ENCODE measurements at regions not wholly inside any gene's neighbourhood (a gene's known extent, or its start where the extent isn't known, plus 50 kb on each side); places are given as distances from the start of the nearest gene placed in this dataset.
A peak's percentile ranks its signal among the peaks of the same experiment; 100 is the strongest.

DNA sequence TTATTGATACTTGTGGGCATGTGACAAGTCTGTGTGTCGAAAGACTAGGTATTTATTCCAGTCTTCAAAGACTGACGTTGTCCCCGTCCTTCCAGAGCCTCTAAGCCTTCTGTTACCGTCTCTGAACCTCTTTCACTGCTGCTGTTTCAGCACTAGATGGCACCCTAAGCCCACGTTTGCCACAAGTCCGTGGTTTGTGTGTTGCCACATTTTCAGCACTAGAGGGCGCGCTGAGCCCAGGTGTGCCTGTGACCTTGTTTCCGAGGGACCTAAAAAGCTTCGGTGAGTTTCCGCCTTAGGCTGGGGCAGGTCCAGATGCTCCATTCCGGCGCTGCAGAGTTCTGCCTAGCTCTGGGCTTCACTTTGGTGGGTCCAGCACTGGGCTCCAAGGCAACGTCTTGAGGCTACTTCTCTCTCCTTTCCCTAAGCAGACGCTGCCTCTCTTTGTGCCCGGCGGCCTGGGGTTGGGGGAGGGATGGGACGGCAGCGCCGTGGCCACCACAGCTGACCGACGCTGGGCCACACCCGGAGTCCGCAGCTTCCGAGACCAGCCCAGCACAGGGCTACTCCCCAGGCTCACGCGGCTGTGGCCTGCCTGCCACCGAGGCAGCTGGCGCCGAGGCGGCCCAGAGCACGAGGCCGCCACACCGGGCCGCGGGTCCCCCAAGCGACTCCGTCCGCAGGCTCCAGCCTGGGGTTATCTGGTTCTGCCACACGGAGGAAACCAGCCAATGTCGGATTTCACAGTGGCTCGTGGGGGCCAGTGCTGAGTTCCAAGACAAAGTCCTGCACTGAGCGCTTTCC is 520.2 kb downstream of the REEP3 start (continued):
- TF ChIP-seq IRX3 (CRISPR knock-in tag; IDR thresholded peaks at IDR 0.05; ENCODE audit: borderline replicate concordance, low read depth): peak; percentile 84; the same call in 1 of the 2 replicates
- TF ChIP-seq SP4 (CRISPR knock-in tag; IDR thresholded peaks at IDR 0.05): 0 out of 2 replicates have a peak, but pooled peaks have one; percentile 31
- peak; percentile 50; the same call in 1 of the 2 replicates for TF ChIP-seq ESRRA (CRISPR knock-in tag; IDR thresholded peaks at IDR 0.05; ENCODE audit: low read depth)
- TF ChIP-seq ZBTB38 (CRISPR knock-in tag; IDR thresholded peaks at IDR 0.05): peak; percentile 63; the same call in 1 of the 2 replicates
- no peak for TF ChIP-seq HOXA7 (CRISPR knock-in tag; IDR thresholded peaks at IDR 0.05)
- no peak for TF ChIP-seq ZNF589 (CRISPR knock-in tag; conservative IDR thresholded peaks at IDR 0.05)
- TF ChIP-seq, protein P1, sequence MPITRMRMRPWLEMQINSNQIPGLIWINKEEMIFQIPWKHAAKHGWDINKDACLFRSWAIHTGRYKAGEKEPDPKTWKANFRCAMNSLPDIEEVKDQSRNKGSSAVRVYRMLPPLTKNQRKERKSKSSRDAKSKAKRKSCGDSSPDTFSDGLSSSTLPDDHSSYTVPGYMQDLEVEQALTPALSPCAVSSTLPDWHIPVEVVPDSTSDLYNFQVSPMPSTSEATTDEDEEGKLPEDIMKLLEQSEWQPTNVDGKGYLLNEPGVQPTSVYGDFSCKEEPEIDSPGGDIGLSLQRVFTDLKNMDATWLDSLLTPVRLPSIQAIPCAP (CRISPR knock-in tag; IDR thresholded peaks at IDR 0.05; ENCODE audit: low read depth): no peak
- no peak for TF ChIP-seq SP2 (CRISPR knock-in tag; IDR thresholded peaks at IDR 0.05)
- TF ChIP-seq ZNF816 (CRISPR knock-in tag; IDR thresholded peaks at IDR 0.05; ENCODE audit: borderline replicate concordance): no peak
- TF ChIP-seq, protein P2, sequence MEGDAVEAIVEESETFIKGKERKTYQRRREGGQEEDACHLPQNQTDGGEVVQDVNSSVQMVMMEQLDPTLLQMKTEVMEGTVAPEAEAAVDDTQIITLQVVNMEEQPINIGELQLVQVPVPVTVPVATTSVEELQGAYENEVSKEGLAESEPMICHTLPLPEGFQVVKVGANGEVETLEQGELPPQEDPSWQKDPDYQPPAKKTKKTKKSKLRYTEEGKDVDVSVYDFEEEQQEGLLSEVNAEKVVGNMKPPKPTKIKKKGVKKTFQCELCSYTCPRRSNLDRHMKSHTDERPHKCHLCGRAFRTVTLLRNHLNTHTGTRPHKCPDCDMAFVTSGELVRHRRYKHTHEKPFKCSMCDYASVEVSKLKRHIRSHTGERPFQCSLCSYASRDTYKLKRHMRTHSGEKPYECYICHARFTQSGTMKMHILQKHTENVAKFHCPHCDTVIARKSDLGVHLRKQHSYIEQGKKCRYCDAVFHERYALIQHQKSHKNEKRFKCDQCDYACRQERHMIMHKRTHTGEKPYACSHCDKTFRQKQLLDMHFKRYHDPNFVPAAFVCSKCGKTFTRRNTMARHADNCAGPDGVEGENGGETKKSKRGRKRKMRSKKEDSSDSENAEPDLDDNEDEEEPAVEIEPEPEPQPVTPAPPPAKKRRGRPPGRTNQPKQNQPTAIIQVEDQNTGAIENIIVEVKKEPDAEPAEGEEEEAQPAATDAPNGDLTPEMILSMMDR (CRISPR knock-in tag; IDR thresholded peaks at IDR 0.05): peak; percentile 100
- TF ChIP-seq SOX13 (IDR thresholded peaks at IDR 0.05): no peak
- 0 out of 4 replicates have a peak, but pooled peaks of 1 of the 2 experiments have one; percentile 6 for TF ChIP-seq SOX13 (CRISPR knock-in tag; conservative IDR thresholded peaks at IDR 0.05 in 1 of 2, IDR thresholded peaks at IDR 0.05 in 1 of 2)
- peak; percentile 95 for TF ChIP-seq ZNF619 (CRISPR knock-in tag; IDR thresholded peaks at IDR 0.05)
- 0 out of 2 replicates have a peak, but pooled peaks have one; percentile 36 for TF ChIP-seq MTA1 (CRISPR knock-in tag; IDR thresholded peaks at IDR 0.05; ENCODE audit: borderline replicate concordance)
- TF ChIP-seq ZNF766 (CRISPR knock-in tag; IDR thresholded peaks at IDR 0.05; ENCODE audit: borderline replicate concordance): no peak
- TF ChIP-seq HOXA5 (CRISPR knock-in tag; IDR thresholded peaks at IDR 0.05): 0 out of 2 replicates have a peak, but pooled peaks have one; percentile 24
- TF ChIP-seq YEATS2 (CRISPR knock-in tag; IDR thresholded peaks at IDR 0.05; ENCODE audit: borderline replicate concordance): 0 out of 2 replicates have a peak, but pooled peaks have one; percentile 20
- TF ChIP-seq, protein P3, sequence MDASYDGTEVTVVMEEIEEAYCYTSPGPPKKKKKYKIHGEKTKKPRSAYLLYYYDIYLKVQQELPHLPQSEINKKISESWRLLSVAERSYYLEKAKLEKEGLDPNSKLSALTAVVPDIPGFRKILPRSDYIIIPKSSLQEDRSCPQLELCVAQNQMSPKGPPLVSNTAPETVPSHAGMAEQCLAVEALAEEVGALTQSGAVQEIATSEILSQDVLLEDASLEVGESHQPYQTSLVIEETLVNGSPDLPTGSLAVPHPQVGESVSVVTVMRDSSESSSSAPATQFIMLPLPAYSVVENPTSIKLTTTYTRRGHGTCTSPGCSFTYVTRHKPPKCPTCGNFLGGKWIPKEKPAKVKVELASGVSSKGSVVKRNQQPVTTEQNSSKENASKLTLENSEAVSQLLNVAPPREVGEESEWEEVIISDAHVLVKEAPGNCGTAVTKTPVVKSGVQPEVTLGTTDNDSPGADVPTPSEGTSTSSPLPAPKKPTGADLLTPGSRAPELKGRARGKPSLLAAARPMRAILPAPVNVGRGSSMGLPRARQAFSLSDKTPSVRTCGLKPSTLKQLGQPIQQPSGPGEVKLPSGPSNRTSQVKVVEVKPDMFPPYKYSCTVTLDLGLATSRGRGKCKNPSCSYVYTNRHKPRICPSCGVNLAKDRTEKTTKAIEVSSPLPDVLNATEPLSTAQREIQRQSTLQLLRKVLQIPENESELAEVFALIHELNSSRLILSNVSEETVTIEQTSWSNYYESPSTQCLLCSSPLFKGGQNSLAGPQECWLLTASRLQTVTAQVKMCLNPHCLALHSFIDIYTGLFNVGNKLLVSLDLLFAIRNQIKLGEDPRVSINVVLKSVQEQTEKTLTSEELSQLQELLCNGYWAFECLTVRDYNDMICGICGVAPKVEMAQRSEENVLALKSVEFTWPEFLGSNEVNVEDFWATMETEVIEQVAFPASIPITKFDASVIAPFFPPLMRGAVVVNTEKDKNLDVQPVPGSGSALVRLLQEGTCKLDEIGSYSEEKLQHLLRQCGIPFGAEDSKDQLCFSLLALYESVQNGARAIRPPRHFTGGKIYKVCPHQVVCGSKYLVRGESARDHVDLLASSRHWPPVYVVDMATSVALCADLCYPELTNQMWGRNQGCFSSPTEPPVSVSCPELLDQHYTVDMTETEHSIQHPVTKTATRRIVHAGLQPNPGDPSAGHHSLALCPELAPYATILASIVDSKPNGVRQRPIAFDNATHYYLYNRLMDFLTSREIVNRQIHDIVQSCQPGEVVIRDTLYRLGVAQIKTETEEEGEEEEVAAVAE (CRISPR knock-in tag; IDR thresholded peaks at IDR 0.05; ENCODE audit: borderline replicate concordance): 0 out of 2 replicates have a peak, but pooled peaks have one; percentile 31
- peak; percentile 68; the same call in 1 of the 2 replicates for TF ChIP-seq KLF11 (CRISPR knock-in tag; IDR thresholded peaks at IDR 0.05)
- peak; percentile 100 for TF ChIP-seq RAD21 (CRISPR knock-in tag; IDR thresholded peaks at IDR 0.05)
- no peak for TF ChIP-seq ZEB1 (IDR thresholded peaks at IDR 0.05; ENCODE audit: insufficient replicate concordance, low read depth)

Data from HepG2 (cell line).